ENCODE measurements at regions not wholly inside any gene's neighbourhood (a gene's known extent, or its start where the extent isn't known, plus 50 kb on each side); places are given as distances from the start of the nearest gene placed in this dataset.

DNA sequence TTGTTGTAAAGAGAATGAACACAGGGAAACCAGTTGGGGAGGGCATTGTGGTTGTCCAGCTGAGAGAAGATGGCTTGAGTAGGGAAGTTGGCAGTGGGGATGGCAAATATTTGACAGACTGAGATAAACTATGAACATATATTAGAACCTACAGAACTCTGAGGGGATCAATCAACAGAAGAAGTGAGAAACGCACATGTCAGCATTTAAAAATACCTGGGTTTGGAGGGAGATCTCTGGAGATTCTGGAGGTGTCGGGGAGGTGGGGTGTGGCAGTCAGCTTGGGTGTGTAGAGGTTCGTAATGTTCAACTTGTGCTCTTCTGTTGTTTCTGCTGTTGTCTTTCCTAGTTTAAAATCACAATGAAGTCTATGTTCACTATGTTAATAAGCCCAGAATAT is 517.8 kb downstream of the AACS start:
- DNase-seq: no peak

DNA sequence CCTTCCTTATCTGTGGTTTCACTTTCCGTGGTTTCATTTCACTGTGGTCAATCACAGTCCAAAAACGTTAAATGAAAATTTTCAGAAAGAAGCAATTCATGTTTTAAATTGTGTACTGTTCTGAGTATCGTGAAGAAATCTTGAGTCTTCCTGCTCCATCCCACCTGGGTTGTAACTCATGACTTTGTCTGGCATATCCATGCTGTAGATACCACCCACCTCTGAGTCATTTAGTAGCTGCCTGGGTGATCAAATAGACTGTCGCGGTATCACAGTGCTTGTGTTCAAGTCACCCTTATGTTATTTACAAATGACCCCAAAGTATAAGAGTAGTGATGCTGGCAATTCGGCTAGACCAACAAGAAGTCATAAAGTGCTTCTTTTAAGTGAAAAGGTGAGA is 521.2 kb downstream of the AACS start:
- no peak for DNase-seq

DNA sequence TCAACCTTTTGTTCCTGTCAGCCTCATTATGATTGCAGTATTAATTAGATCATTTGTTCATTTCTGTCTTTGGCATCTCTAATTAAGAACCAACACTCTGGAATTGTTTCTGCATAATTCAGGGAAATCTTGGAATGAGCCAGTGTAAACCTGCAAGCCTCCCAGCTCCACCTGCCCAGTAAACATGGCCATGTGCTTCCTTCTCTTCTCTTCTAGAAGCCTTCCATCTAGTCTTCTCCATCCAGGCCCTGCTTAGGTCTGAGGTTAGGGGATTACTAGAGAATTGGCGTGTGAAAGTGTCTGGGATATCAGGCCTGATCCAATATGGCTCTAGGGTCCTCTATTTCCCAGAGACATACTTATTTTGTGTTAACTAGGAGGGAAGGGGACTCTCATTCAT is 528.0 kb downstream of the AACS start:
- DNase-seq: no peak

DNA sequence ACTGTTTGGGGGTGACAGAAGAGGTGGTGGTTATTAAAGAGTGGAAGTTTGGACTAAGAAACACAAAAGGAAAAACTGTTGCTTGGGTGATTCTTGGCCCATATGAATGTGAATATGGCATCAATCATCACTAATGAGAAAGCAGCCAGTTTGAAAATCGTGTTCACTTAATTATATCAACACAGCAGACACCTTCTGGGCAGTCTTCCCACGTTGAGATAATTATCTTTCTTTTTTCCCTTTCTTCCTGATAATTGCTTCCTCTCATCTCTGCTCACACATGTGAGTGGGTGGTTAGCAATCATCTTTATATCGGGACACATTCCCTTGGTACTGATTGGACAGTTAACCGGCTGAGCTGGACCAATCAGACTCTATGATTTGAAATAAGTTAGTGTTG is 539.7 kb downstream of the AACS start:
- DNase-seq: no peak

DNA sequence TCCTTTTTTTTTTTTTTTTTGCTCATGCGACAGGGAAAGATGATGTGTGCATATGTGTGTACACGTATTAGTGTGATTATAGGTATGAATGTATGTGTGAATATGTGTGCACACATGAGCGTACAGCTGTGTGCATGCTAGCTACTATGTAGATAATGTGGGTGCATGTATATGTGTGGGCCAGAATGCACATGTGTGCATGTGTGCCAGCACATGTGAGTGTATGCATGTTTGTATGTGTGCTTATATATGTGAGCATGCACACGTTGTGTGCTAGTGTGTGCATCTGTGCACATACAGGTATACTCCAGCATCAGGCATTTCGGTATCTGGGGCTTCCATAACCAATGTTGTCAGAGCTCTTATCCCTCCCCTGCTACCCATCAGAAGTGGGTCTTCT is 541.1 kb downstream of the AACS start:
- no peak for DNase-seq

DNA sequence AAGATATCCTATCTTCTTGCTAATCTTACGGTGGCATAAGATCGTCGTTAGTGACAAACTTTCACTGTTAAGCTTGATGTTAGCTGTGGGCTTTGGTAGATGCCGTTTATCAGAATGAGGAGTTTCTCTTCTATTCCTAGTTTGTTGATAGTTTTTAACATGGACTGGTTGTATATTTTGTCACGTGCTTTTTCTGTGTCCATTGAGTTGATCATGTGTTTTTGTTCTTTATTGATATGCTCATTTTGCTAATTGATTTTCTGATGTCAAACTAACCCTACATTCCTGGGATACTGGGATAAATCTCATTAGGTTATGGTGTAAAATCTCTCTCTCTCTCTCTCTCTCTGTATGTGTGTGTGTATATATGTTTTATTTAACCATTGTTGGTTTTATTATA is 545.1 kb downstream of the AACS start:
- DNase-seq: no peak

DNA sequence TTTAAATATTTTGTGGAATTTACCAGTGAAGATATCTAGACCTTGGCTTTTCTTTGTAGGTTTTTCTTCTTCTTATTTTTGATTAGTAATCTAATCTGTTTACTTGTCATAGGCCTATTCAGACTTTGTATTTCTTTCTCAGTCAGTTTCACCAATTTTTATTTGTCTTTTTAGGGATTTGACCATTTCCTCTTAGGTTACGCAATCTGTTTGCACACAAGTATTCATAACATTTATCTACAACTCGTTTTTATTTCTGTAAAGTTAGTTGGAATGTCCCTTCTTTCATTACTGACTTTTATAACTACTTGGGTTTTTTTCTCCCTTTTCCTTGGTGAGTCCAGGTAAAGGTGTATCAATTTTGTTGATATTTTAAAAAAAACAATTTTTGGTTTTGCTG is 545.7 kb downstream of the AACS start:
- DNase-seq: no peak

DNA sequence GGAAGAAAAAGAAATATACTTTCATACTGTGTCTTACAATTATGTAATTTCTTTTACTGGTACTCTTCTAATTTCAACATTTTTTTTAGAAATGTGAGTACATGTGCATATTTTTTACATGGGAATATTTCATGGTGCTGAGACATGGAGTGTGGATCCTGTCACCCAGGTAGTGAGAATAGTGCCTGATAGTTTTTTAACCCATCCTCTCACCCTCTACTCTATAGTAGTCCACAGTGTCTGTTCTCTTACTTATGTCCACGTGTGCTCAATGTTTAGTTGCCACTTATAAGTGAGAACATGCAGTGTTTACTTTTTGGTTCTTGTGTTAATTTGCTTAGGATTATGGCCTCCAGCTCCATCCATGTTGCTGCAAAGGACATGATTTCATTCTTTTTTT is 548.8 kb downstream of the AACS start:
- no peak for DNase-seq

DNA sequence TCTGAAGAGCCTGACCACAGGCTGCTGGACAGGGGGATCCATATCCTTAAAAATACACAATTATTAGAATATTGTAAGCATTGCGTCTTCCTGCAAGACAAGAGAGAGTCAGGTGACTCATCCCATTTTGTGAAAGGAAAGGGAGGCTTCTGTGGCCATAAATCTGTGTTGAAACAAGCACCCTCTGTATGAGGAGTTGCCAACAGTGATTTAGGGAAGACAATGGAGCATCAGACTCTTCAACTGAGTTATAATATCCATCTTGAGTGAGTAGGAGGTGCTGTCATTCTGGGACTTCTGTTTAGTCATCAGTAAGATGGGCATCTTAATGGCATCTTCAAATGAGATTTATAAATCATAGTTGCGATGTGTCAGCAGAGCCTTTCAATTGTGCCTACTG is 554.5 kb downstream of the AACS start:
- DNase-seq: no peak

DNA sequence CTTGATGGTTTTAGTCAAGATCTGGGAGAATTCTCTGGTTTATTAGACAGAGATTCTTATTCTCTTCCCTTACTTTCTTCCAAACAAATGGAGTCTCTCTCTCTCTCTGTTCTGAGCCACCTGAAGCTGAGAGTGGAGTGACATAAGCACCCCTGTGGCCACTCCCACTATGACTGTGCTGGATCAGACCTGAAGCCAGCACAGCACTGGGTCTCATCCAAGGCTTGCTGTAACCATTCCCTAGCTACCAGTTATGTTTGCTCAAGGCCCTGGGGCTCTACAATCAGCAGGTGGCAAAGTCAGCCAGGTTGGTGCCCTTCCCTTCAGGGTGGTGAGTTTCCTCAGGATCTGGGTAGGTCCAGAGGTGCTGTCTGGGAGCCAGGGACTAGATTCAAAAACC is 568.5 kb downstream of the AACS start:
- peak; percentile 14 for DNase-seq

DNA sequence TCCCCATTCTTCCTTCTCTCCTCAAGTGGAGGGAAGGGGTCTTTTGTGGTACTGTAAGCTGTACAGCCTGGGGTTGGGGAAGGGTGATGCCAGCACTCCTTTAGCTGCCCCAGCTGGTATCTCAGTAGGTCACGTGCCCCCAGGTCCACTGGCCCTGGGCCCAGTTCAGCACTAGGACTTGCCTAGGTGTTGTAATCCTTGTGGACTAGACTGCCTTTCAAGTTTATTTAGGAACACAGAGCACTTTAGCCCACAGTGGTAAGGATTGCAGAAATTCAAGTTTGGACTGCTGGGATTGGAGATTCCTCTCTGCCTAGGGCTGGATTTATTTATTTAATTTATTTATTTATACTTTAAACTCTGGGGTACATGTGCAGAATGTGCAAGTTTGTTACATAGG is 569.6 kb downstream of the AACS start:
- DNase-seq: no peak

DNA sequence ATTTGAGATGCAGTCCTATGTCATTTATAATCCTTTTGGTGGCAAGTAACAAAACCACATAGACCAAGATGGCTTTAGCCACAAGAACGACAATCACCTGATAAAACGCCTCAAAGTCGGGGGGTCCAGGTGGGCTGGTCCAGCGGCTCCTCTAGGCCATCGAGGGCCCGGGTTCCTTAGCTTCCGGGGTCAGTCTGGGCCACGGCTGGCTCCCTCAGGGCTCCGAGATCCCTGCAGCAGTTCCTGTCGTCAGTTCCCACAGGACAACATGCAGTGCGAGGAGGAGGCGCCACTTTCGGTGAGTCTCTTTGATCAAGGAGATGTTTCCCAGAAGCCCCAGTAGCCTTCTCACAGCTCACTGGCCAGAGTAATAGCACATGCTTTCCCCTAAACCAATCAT is 574.6 kb downstream of the AACS start:
- DNase-seq: no peak

DNA sequence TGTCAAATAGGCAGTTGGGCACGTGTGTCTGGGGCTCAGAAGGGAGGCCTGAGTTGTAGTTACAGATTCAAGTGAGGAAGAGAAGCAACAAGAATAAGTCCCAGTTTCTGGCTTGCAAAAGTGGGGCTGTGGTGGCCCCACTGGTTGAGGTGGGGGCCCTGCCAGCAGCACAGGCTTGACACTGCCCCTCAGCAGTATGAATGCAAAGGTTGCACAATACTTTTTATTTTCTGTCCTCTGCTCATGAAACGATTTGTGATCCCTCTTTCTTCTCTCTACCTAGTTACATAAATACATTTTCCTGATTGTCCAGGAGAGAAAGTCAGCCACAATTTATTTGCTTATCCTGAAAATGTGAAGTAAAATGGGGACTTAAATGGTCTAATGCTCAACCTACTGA is 577.8 kb downstream of the AACS start:
- DNase-seq: no peak

DNA sequence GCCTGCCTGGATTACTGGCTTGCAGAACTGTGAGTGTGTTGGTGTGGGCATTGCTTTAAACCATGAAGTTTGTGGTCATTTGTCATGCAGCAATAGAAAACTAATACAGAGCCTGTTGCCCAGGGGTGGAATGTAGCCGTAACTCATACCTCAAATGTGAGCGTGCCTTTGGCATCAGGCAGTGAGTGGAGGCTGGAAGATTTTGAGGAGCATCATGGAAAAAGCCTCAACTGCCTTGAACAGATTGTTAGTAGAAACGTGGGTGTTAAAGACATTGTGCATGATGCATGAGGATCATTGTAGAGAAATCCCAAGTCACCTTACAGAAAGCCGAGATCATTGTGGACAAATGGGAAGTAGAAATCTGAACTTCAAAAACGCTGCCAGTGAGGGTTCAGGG is 580.5 kb downstream of the AACS start:
- DNase-seq: no peak

DNA sequence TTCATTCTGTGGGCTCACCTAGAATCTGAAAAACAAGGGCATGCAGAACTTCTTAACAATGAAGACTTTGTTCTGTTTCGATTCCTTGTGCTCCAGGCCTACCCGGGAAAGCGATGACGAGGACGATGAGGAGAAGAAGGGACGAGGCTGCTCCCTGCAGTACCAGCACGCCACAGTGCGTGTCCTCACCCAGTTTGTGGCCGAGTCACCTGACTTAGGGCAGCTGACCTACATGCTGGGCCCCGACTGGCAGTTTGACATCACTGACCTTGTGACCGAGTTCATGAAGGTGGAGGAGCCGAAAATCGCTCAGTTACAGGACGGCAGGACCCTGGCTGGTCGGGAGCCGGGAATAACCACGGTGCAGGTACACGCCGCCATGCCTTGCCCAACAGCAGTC is 585.4 kb downstream of the AACS start:
- DNase-seq: no peak

DNA sequence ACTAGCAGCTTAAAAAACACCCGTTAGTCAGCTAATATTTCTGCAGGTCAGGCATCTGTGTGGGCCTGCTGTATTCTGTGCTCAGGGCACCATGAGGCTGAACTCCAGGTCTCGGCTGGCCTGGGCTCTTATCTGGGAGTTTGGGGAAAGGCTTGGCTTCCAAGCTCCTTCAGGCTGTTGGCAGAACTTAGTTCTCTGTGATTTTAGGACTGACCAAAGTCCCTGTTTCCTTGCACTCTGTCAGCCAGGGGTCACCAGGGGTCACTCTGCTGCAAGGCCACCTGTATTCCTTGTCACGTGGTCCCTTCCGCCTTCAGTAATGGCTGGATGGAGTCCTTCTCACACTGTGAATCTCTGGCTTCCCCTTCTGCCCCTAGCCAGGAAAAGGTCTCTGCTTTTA is 586.4 kb downstream of the AACS start:
- no peak for DNase-seq

DNA sequence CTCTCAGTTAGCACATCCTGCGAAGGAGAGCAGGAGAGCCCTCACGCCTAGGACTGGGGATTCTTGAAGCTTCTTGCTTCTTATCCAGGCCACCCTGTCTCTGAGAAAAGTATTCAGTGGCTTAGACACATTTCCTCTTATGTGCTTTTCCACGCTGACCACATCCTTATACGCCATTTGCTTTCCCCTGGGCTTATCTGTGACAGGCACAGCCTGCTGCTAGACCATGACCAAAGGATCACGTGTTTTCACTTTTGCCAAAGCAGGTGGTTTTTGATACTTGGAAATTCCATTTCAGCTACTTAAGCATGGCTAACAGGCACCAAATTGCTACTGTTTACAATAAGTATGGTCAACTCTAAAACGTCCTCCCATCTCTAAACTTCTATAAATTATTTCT is 587.4 kb downstream of the AACS start:
- DNase-seq: no peak

DNA sequence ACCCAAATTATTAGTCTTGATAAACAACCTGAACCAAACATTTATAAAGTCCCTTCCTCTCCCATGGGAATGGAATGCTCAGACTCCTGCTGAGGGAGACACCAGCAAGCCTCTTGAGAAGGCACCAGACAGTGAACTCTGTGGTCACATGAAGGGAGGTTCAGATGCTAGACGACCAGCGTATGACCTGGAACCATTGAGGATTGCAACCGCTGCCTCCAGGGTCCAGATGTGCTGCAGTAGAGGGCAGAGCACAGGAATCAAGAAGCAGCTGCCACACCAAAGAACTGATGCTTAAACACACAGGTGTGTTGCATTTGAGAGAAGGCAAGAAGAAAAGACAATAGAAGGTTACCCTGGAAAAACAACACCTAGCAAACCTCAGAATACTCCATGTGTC is 592.4 kb downstream of the AACS start:
- DNase-seq: no peak

DNA sequence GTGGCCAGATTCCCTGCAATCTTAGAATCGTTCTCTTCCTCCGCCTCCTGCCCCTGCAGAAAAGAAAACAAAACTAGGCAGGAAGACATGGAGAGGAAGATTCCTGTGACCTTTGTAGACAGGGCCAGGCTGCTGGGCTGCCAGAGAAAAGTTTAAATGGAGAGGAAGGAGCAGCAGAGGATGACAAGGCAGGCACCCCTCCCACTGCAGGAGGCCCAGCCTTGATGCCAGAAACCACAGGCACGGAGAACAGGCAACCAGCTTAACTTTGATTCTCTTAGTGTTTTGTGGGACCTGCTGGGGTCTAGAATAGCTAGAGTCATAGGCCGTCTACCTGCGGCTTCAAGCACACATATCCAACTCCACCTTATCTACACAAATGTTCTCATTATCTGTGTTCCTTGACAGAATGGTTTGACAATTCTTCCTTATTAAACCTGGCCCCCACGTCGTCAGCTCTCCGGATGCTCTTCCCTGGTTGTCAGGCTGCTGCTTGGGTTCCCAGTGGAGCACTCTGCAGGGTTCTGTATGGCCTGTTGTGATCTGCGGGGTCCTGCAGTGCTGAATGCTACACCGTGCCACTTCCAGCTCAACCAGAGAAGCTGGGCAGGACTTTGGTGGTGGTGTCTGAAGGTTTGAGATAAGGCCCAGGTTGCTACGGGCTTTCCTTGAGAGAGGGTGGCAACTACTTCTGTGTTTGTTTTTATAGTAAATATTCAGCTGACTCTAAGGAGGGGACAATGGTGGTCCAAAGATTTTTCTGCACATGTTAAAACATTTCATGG is 609.5 kb downstream of the AACS start:
- DNase-seq: no peak

DNA sequence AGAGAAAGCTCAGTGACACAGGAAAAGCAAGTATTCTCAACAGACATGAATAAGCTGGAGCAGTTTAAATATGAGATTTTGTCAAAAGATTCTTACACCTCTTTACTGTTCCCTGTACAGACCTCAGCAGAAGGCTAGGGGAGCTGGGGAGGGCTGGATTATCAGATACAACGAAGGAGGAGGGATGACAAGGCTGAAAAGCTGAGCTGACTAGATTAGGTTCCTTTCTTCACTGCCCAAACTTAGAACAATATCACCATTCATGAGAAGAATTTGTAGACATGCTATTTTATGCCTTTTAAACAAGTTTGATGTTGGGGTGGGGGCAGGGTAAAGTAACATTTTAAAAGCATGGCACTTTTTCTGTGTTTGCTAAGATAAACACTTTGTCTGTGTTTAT is 611.1 kb downstream of the AACS start:
- no peak for DNase-seq

DNA sequence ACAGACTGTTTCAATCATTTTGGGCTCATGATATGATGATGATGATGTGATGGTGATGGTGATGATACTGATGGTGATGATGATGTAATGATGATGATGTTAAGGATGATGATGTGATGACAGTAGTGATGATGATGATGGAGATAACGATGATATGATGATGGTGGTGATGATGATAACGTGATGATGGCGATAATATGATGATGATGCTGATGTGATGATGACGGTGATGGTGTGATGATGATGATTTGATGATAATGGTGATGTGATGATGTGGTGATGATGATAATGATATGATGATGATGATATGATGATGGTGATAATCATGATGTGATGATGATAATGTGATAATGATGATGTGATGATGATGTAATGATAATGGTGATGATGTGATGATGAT is 612.6 kb downstream of the AACS start:
- no peak for DNase-seq

DNA sequence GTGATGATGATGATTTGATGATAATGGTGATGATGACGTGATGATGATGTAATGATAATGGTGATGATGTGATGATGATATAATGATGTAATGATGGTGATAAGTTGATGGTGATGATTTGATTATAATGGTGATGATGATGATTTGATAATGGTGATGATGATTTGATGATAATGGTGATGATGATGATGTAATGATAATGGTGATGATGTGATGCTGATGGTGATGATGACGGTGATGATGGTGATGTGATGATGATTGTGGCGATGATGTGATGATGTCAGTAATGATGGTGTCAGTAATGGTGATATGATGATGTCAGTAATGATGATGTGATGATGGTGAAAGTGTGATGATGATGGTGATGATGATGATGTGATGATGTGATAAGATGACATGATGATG is 613.4 kb downstream of the AACS start:
- no peak for DNase-seq

DNA sequence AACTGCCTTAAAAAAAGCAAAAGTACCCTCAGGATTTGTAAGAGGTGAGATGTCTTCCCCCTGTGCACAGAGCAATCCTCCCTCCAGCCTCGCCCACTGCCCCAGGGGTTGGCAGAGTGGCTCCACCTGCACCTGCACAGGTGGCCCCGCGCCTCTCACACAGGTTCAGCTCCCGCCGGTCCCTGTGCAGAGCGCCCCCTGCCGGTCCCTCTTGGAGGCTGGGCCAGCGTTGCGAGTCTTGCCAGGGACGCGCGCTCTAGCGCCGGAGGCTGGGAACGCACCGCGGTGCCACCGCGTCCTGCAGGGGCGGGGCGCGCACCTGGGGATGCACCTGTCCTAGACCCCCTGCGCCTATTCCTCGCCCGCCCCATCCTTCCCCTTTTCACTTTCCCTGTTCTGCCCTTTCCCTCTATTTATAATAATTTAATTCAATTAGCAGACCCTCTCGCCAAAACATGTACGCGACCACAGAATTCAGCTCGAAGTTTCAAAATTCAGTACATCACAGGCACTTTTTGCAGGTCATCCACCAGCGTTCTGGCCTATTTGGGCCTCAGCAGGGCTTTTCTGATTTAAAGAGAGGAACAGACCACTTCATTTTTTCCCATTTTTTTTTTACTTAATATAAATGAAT is 618.6 kb downstream of the AACS start:
- DNase-seq: peak; percentile 67

DNA sequence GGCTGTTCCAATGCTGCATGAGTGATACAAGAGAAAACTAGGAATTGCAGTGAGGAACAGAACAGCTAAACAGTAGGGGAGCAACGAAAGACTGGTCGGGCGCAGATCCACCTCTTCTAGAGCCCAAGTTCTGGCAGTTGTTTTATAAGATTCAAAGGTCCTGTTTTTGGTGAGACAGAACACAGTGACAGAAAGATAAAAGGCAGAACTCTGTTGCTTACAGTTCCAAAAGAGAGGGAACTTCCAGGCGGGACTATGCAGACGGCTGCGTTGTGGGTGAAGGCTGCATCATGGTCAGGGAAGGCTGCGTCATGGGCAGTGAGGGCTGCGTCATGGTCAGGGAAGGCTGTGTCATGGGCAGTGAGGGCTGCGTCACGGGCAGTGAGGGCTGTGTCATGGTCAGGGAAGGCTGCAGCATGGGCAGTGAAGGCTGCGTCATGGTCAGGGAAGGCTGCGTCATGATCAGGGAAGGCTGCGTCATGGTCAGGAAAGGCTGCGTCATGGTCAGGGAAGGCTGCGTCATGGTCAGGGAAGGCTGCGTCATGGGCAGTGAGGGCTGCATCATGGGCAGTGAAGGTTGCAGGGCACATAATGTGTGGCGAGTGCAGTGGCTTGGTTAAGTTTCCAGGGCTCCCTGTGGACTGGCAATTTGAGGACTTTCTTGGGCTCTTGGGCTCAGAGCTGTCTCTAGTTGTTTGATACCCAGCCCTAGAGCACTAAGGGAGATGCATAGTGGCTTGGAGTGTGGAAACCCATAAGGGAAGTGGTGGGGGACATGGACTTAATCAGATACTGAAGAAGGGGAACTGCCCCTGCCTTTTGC is 619.9 kb downstream of the AACS start:
- DNase-seq: no peak

Data from NCI-H510A treated with DMSO at 0.1 percent for 48 hours (cell line).